Hepatocyte (in vitro differentiated cells): ENCODE measurements at regions not wholly inside any gene's neighbourhood (a gene's known extent, or its start where the extent isn't known, plus 50 kb on each side); places are given as distances from the start of the nearest gene placed in this dataset.

Experiments
- EZH2 ChIP-seq: fragments of 200-600 bp; sonication (generic); IDR thresholded peaks from 2 replicates; pipeline ENCODE4 v1.6.1; 2016; ENCODE audit warnings: antibody characterized with exemption, mild to moderate bottlenecking, borderline replicate concordance
- TF ChIP-seq, protein P1 (sequence below): fragments of 200-600 bp; sonication (generic); IDR thresholded peaks from 2 replicates; pipeline ENCODE4 v1.5.1; 2016; ENCODE audit warnings: antibody characterized with exemption, mild to moderate bottlenecking; ENCODE audit not compliant: poor library complexity

DNA sequence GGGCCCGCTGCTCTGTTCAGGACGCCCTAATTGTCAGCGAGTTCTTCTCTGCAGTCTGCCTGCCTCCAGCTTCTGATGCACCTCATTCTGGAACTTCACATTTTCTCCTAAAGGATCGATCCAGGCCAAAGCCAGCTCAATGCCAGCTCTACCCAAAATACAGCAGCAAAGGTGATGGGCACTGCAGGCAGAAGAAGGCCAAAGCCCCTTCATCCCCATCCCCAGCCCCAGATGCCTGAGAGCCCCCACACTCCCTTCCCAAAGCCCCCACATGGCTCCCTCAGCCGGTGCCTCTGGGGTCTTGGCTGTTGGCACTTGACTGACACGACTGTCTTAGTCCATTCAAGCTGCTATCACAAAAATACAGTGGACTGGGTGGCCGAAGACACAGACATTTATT lies 410.3 kb downstream of the BRD1 start:
- no peak for TF ChIP-seq EZH2
- TF ChIP-seq, protein P1, sequence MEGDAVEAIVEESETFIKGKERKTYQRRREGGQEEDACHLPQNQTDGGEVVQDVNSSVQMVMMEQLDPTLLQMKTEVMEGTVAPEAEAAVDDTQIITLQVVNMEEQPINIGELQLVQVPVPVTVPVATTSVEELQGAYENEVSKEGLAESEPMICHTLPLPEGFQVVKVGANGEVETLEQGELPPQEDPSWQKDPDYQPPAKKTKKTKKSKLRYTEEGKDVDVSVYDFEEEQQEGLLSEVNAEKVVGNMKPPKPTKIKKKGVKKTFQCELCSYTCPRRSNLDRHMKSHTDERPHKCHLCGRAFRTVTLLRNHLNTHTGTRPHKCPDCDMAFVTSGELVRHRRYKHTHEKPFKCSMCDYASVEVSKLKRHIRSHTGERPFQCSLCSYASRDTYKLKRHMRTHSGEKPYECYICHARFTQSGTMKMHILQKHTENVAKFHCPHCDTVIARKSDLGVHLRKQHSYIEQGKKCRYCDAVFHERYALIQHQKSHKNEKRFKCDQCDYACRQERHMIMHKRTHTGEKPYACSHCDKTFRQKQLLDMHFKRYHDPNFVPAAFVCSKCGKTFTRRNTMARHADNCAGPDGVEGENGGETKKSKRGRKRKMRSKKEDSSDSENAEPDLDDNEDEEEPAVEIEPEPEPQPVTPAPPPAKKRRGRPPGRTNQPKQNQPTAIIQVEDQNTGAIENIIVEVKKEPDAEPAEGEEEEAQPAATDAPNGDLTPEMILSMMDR = no peak
